ENCODE measurements at regions not wholly inside any gene's neighbourhood (a gene's known extent, or its start where the extent isn't known, plus 50 kb on each side); places are given as distances from the start of the nearest gene placed in this dataset.

GRCh38 chr5:130981663-130982062 is 183.4 kb downstream of the HINT1 start:
- DNase-seq (ENCODE audit: insufficient read length, low spot score) = no peak
- FAIRE-seq = no peak
- TF ChIP-seq POU2F2 (IDR thresholded peaks at IDR 0.05; ENCODE audit: low read depth, low read length) = no peak
- no peak for TF ChIP-seq POLR2A (IDR thresholded peaks at IDR 0.05; ENCODE audit: low read depth, low read length)
- no peak for TF ChIP-seq SPI1 (IDR thresholded peaks at IDR 0.05; ENCODE audit: low read depth, low read length)
- no peak for TF ChIP-seq POLR2AphosphoS5 (IDR thresholded peaks at IDR 0.05; ENCODE audit: low read depth, low read length)
- no peak for TF ChIP-seq PAX5 (IDR thresholded peaks at IDR 0.05; ENCODE audit: insufficient read depth, low read length, severe bottlenecking)
- no peak for TF ChIP-seq TAF1 (IDR thresholded peaks at IDR 0.05; ENCODE audit: low read depth, low read length)

GRCh38 chr5:130978475-130978874 is 186.6 kb downstream of the HINT1 start:
- no peak for DNase-seq (ENCODE audit: insufficient read length, low spot score)
- TF ChIP-seq PAX5 (IDR thresholded peaks at IDR 0.05; ENCODE audit: insufficient read depth, low read length, severe bottlenecking) (no peak), POLR2AphosphoS5 (IDR thresholded peaks at IDR 0.05; ENCODE audit: low read depth, low read length) (no peak)
- no peak for FAIRE-seq

GRCh38 chr5:130976493-130976892 is 188.6 kb downstream of the HINT1 start:
- TF ChIP-seq SPI1 (IDR thresholded peaks at IDR 0.05; ENCODE audit: low read depth, low read length) = no peak
- no peak for TF ChIP-seq POLR2AphosphoS5 (IDR thresholded peaks at IDR 0.05; ENCODE audit: low read depth, low read length)
- no peak for TF ChIP-seq PAX5 (IDR thresholded peaks at IDR 0.05; ENCODE audit: insufficient read depth, low read length, severe bottlenecking)
- no peak for TF ChIP-seq POLR2A (IDR thresholded peaks at IDR 0.05; ENCODE audit: low read depth, low read length)
- no peak for TF ChIP-seq TAF1 (IDR thresholded peaks at IDR 0.05; ENCODE audit: low read depth, low read length)
- TF ChIP-seq POU2F2 (IDR thresholded peaks at IDR 0.05; ENCODE audit: low read depth, low read length) = no peak
- FAIRE-seq = no peak
- no peak for DNase-seq (ENCODE audit: insufficient read length, low spot score)

- FAIRE-seq (no peak), DNase-seq (ENCODE audit: insufficient read length, low spot score) (no peak)
- TF ChIP-seq POLR2A (IDR thresholded peaks at IDR 0.05; ENCODE audit: low read depth, low read length) (no peak), POU2F2 (IDR thresholded peaks at IDR 0.05; ENCODE audit: low read depth, low read length) (no peak), SPI1 (IDR thresholded peaks at IDR 0.05; ENCODE audit: low read depth, low read length) (no peak), POLR2AphosphoS5 (IDR thresholded peaks at IDR 0.05; ENCODE audit: low read depth, low read length) (no peak), PAX5 (IDR thresholded peaks at IDR 0.05; ENCODE audit: insufficient read depth, low read length, severe bottlenecking) (no peak), TAF1 (IDR thresholded peaks at IDR 0.05; ENCODE audit: low read depth, low read length) (no peak)
Observed at GRCh38 chr5:130975847-130976246, 189.2 kb downstream of the HINT1 start.

- no peak for FAIRE-seq
- TF ChIP-seq POLR2AphosphoS5 (IDR thresholded peaks at IDR 0.05; ENCODE audit: low read depth, low read length) (no peak), POU2F2 (IDR thresholded peaks at IDR 0.05; ENCODE audit: low read depth, low read length) (no peak), TAF1 (IDR thresholded peaks at IDR 0.05; ENCODE audit: low read depth, low read length) (no peak), POLR2A (IDR thresholded peaks at IDR 0.05; ENCODE audit: low read depth, low read length) (no peak), SPI1 (IDR thresholded peaks at IDR 0.05; ENCODE audit: low read depth, low read length) (no peak), PAX5 (IDR thresholded peaks at IDR 0.05; ENCODE audit: insufficient read depth, low read length, severe bottlenecking) (no peak)
- no peak for DNase-seq (ENCODE audit: insufficient read length, low spot score)
Observed at GRCh38 chr5:130975299-130975698, 189.8 kb downstream of the HINT1 start.

- TF ChIP-seq PAX5 (IDR thresholded peaks at IDR 0.05; ENCODE audit: insufficient read depth, low read length, severe bottlenecking) (no peak), POLR2A (IDR thresholded peaks at IDR 0.05; ENCODE audit: low read depth, low read length) (no peak), POU2F2 (IDR thresholded peaks at IDR 0.05; ENCODE audit: low read depth, low read length) (no peak), SPI1 (IDR thresholded peaks at IDR 0.05; ENCODE audit: low read depth, low read length) (no peak), TAF1 (IDR thresholded peaks at IDR 0.05; ENCODE audit: low read depth, low read length) (no peak), POLR2AphosphoS5 (IDR thresholded peaks at IDR 0.05; ENCODE audit: low read depth, low read length) (no peak)
- no peak for FAIRE-seq
- DNase-seq (ENCODE audit: insufficient read length, low spot score) = no peak
Observed at GRCh38 chr5:130974021-130974683, 190.9 kb downstream of the HINT1 start.

- no peak for DNase-seq (ENCODE audit: insufficient read length, low spot score)
- TF ChIP-seq POU2F2 (IDR thresholded peaks at IDR 0.05; ENCODE audit: low read depth, low read length) = no peak
- TF ChIP-seq PAX5 (IDR thresholded peaks at IDR 0.05; ENCODE audit: insufficient read depth, low read length, severe bottlenecking) = no peak
- no peak for TF ChIP-seq POLR2AphosphoS5 (IDR thresholded peaks at IDR 0.05; ENCODE audit: low read depth, low read length)
- no peak for TF ChIP-seq POLR2A (IDR thresholded peaks at IDR 0.05; ENCODE audit: low read depth, low read length)
- TF ChIP-seq SPI1 (IDR thresholded peaks at IDR 0.05; ENCODE audit: low read depth, low read length) = no peak
- TF ChIP-seq TAF1 (IDR thresholded peaks at IDR 0.05; ENCODE audit: low read depth, low read length) = no peak
- FAIRE-seq = no peak
Observed at GRCh38 chr5:130966990-130967525, 198.0 kb downstream of the HINT1 start.

GRCh38 chr5:130965920-130966319 is 199.1 kb downstream of the HINT1 start:
- TF ChIP-seq POU2F2 (IDR thresholded peaks at IDR 0.05; ENCODE audit: low read depth, low read length) (no peak), PAX5 (IDR thresholded peaks at IDR 0.05; ENCODE audit: insufficient read depth, low read length, severe bottlenecking) (no peak), SPI1 (IDR thresholded peaks at IDR 0.05; ENCODE audit: low read depth, low read length) (no peak), POLR2A (IDR thresholded peaks at IDR 0.05; ENCODE audit: low read depth, low read length) (no peak)
- FAIRE-seq (no peak), DNase-seq (ENCODE audit: insufficient read length, low spot score) (no peak)

- no peak for TF ChIP-seq TAF1 (IDR thresholded peaks at IDR 0.05; ENCODE audit: low read depth, low read length)
- no peak for TF ChIP-seq SPI1 (IDR thresholded peaks at IDR 0.05; ENCODE audit: low read depth, low read length)
- no peak for TF ChIP-seq POLR2A (IDR thresholded peaks at IDR 0.05; ENCODE audit: low read depth, low read length)
- TF ChIP-seq PAX5 (IDR thresholded peaks at IDR 0.05; ENCODE audit: insufficient read depth, low read length, severe bottlenecking) = no peak
- TF ChIP-seq POU2F2 (IDR thresholded peaks at IDR 0.05; ENCODE audit: low read depth, low read length) = no peak
- TF ChIP-seq POLR2AphosphoS5 (IDR thresholded peaks at IDR 0.05; ENCODE audit: low read depth, low read length) = no peak
- no peak for DNase-seq (ENCODE audit: insufficient read length, low spot score)
- no peak for FAIRE-seq
Observed at GRCh38 chr5:130965360-130965759, 199.7 kb downstream of the HINT1 start.
